Suppressor macrophage treated with lipopolysaccharide for 4 hours (primary cell): ENCODE measurements at regions not wholly inside any gene's neighbourhood (a gene's known extent, or its start where the extent isn't known, plus 50 kb on each side); places are given as distances from the start of the nearest gene placed in this dataset.
"Not testable (repeated sequence)": the region's sequence is repeated elsewhere in the genome, so short reads cannot be mapped to it uniquely, and the experiment has no call there.

Source experiments
- DNase-seq: peaks from one replicate; pipeline ENCODE4 v3.0.0-alpha.2; 2020

DNA sequence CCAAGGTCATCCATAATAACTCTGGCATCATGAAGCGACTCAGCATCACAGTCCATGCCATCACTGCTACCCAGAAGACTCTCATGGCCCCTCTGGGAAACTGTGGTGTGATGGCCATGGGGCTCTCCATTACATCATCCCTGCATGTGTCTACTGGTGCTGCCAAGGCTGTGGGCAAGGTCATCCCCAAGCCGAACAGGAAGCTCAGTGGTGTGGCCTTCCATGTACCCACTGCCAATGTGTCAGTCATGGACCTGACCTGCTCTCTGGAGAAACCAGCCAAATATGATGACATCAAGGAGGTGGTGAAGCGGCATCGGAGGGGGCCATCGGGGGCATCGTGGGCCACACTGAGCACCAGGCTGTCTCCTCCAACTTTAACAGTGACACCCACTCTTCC is 65.1 kb upstream of the ARHGAP29 start:
- peak; percentile 14 for DNase-seq

GRCh38 chr1:94301186-94301585 is 63.8 kb upstream of the ARHGAP29 start:
- DNase-seq = no peak

DNA sequence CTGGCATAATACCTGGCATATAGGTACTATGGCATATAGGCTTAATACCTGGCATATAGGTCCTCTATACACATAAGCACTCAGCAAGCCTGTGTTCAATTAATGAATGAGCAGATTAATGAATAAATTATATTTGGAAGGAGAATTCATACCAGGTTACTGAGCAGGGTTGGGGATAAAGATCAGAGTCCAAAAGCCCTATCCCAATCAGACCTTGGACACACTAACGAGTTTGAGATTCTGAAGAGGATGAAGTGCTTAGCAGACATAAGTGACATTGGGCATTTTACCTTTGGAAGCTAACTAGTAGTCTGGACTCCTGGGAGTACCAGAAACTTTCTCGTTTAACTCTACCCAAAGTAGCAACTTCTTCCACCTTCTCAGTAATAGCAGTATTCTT is 63.3 kb upstream of the ARHGAP29 start:
- no peak for DNase-seq

- no peak for DNase-seq
Measured at GRCh38 chr1:94299627-94300553, 62.5 kb upstream of the ARHGAP29 start.

GRCh38 chr1:94298861-94299260 is 61.5 kb upstream of the ARHGAP29 start:
- DNase-seq = peak; percentile 44

- no peak for DNase-seq
Measured at GRCh38 chr1:94296018-94296417, 58.6 kb upstream of the ARHGAP29 start.

DNA sequence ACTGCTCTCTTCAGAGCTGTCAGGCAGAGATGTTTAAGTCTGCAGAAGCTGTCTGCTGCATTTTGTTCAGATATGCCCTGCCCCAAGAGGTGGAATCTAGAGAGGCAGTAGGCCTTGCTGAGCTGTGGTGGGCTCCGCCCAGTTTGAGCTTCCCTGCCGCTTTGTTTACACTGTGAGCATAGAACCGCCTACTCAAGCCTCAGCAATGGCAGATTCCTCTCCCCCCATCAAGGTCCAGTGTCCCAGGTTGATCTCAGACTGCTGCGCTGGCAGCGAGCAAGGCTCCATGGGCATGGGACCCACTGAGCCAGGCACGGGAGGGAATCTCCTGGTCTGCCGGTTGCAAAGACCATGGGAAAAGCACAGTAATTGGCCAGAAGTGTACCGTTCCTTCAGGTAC is 55.6 kb upstream of the ARHGAP29 start:
- not testable (repeated sequence) for DNase-seq

DNA sequence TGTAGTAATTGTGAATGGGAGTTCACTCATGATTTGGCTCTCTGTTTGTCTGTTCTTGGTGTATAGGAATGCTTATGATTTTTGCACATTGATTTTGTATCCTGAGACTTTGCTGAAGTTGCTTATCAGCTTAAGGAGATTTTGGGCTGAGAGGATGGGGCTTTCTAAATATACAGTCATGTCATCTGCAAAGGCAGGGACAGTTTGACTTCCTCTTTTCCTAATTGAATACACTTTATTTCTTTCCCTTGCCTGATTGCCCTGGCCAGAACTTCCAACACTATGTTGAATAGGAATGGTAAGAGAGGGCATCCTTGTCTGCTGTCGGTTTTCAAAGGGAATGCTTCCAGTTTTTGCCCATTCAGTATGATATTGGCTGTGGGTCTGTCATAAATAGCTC is 51.9 kb upstream of the ARHGAP29 start:
- not testable (repeated sequence) for DNase-seq
